K562 (cell line): ENCODE measurements at regions not wholly inside any gene's neighbourhood (a gene's known extent, or its start where the extent isn't known, plus 50 kb on each side); places are given as distances from the start of the nearest gene placed in this dataset.

Experiments used
- ATAC-seq: fragments of 200-7000 bp; cut with Tn5 transposase; 3 replicates; pipeline ENCODE4 v1.9.1; 2020; ENCODE audit warnings: moderate library complexity
- BruUV-seq: library from RNA; stranded (reverse); fragments of 400-500 nt; replicated peaks from 2 replicates; lab custom pipeline; 2021; lab: Mats Ljungman, UMichigan
- CTCF ChIA-PET: fragments of 300-600 bp; formaldehyde crosslinking; extraction: SDS; loops from one replicate; lab custom pipeline; 2021; ENCODE audit warnings: low intra/inter-chr PET ratio; lab: Yijun Ruan, JAX
- POLR2A ChIA-PET: fragments of 300-600, 350-650 bp; sonication (Branson Sonifier 250); formaldehyde crosslinking; extraction: SDS; loops from one replicate; lab custom pipeline; 2021; ENCODE audit warnings: antibody characterized with exemption, inconsistent platforms; lab: Yijun Ruan, JAX
- DNase-seq, 4 experiments: peaks; one replicate each; pipeline versions ENCODE4 v3.0.0 to v3.0.0-alpha.2; 2011 to 2018; ENCODE audit warnings: low spot score in 3 of 4, mixed read lengths in 3 of 4; ENCODE audit errors: extremely low read depth in 1 of 4
- FAIRE-seq: peaks from 2 replicates; lab custom pipeline; 2011; peaks lifted over from hg19 to GRCh38; lab: Jason Lieb, UNC
- H2AFZ ChIP-seq: 2 replicates; pipeline ENCODE4 v1.6.0; 2011; ENCODE audit warnings: low read depth, low read length, control low read depth, inconsistent platforms
- H3K27ac ChIP-seq: fragments of 200-600 bp; 3 replicates; pipeline ENCODE4 v1.8.0; 2011; ENCODE audit warnings: low read depth, mild to moderate bottlenecking, control low read depth, inconsistent platforms, low read length, moderate library complexity, mixed read lengths; ENCODE audit errors: extremely low read depth
- H3K27me3 ChIP-seq, 2 experiments: fragments of 300-600 bp in 1 of 2; 2 replicates in 1 of 2; 3 replicates in 1 of 2; pipeline versions ENCODE4 v1.6.0 to v1.8.0; 2011; ENCODE audit warnings: inconsistent platforms in 2 of 2, low read length in 2 of 2, mild to moderate bottlenecking in 1 of 2, mixed read lengths in 1 of 2, moderate library complexity in 1 of 2; ENCODE audit not compliant: control insufficient read depth in 2 of 2, insufficient read depth in 2 of 2
- H3K36me3 ChIP-seq: fragments of 300-600 bp; 3 replicates; pipeline ENCODE4 v1.8.0; 2011; ENCODE audit warnings: mild to moderate bottlenecking, low read length, inconsistent platforms; ENCODE audit not compliant: control insufficient read depth, insufficient read depth
- H3K4me1 ChIP-seq, 2 experiments: fragments of 200-600 bp in 1 of 2; replicated peaks in 1 of 2; 2 replicates in 1 of 2; 3 replicates in 1 of 2; pipeline versions ENCODE4 v1.5.1 to v1.8.0; 2011; ENCODE audit warnings: inconsistent platforms in 2 of 2, low read length in 2 of 2, mild to moderate bottlenecking in 1 of 2, mixed read lengths in 1 of 2, moderate library complexity in 1 of 2; ENCODE audit not compliant: control insufficient read depth in 2 of 2, insufficient read depth in 2 of 2
- H3K4me2 ChIP-seq: 2 replicates; pipeline ENCODE4 v1.6.1; 2011; ENCODE audit warnings: low read length, control low read depth, inconsistent platforms, mixed read lengths; ENCODE audit not compliant: insufficient read depth
- H3K4me3 ChIP-seq: fragments of 200-600 bp; sonication (generic), shearing (Covaris generic); 2 replicates; pipeline ENCODE4 v1.5.1; 2016; ENCODE audit warnings: control low read depth, inconsistent platforms
- H3K79me2 ChIP-seq: fragments of 200-600 bp; 3 replicates; pipeline ENCODE4 v1.8.0; 2011; ENCODE audit warnings: low read length, inconsistent platforms; ENCODE audit not compliant: control insufficient read depth, insufficient read depth
- H3K9ac ChIP-seq, 2 experiments: 2 replicates each; pipeline versions ENCODE4 v1.6.0 to v1.6.1; 2011; ENCODE audit warnings: low read depth in 2 of 2, low read length in 2 of 2, control low read depth in 1 of 2, inconsistent platforms in 1 of 2, mild to moderate bottlenecking in 1 of 2, mixed read lengths in 1 of 2; ENCODE audit not compliant: insufficient read depth in 1 of 2
- H3K9me1 ChIP-seq: one replicate; pipeline ENCODE4 v1.6.0; 2011; ENCODE audit warnings: inconsistent platforms, mild to moderate bottlenecking, low read length, moderate library complexity; ENCODE audit not compliant: control insufficient read depth, insufficient read depth
- H3K9me3 ChIP-seq: replicated peaks from 2 replicates; pipeline ENCODE4 v1.5.1; 2011; ENCODE audit warnings: low read depth, low read length, inconsistent platforms; ENCODE audit not compliant: control insufficient read depth, insufficient read depth
- H4K20me1 ChIP-seq: replicated peaks from 2 replicates; pipeline ENCODE4 v1.6.1; 2011; ENCODE audit warnings: low read length, inconsistent platforms, mixed read lengths; ENCODE audit not compliant: control insufficient read depth, insufficient read depth
- AFF1 ChIP-seq, 2 experiments: fragments of 450-650 bp; IDR thresholded peaks; 2 replicates each; pipeline ENCODE4 v1.6.1; 2018; ENCODE audit warnings: mild to moderate bottlenecking in 2 of 2, low read depth in 1 of 2; ENCODE audit not compliant: partially characterized antibody in 2 of 2
- CTCF ChIP-seq, 3 experiments: IDR thresholded peaks in 2 of 3; conservative IDR thresholded peaks in 1 of 3; 2 replicates each; pipeline ENCODE4 v1.5.1; 2011 to 2012; ENCODE audit warnings: low read length in 3 of 3, mild to moderate bottlenecking in 3 of 3, control low read depth in 2 of 3, improper control_type of control experiment in 1 of 3, inconsistent platforms in 1 of 3, low read depth in 1 of 3, mixed read lengths in 1 of 3, moderate library complexity in 1 of 3; ENCODE audit not compliant: insufficient read depth in 2 of 3
- CXXC5 ChIP-seq: fragments of 250-450 bp; sonication (Bioruptor Pico); IDR thresholded peaks from 2 replicates; pipeline ENCODE4 v1.8.0; 2022; ENCODE audit warnings: inconsistent platforms, mild to moderate bottlenecking, moderate library complexity
- EZH2 ChIP-seq: IDR thresholded peaks from 2 replicates; pipeline ENCODE4 v1.6.1; 2012; ENCODE audit warnings: low read depth, mild to moderate bottlenecking, inconsistent platforms, low read length, borderline replicate concordance
- FOXA3 ChIP-seq, 2 experiments: fragments of 450-650 bp in 1 of 2; sonication (generic) in 1 of 2; formaldehyde crosslinking; IDR thresholded peaks in 1 of 2; conservative IDR thresholded peaks in 1 of 2; 2 replicates each; pipeline versions ENCODE4 v1.4.0 to v1.8.0; 2020 to 2022; ENCODE audit warnings: mild to moderate bottlenecking in 2 of 2, missing genetic modification reagents in 1 of 2
- GABPA ChIP-seq: fragments of 200-800 bp; sonication (Bioruptor generic); conservative IDR thresholded peaks from 2 replicates; pipeline ENCODE4 v1.6.1; 2016; ENCODE audit warnings: low read depth, missing genetic modification characterization, missing compliant biosample characterization
- HDAC3 ChIP-seq: fragments of 450-650 bp; IDR thresholded peaks from 2 replicates; pipeline ENCODE4 v1.6.1; 2018; ENCODE audit warnings: borderline replicate concordance, mild to moderate bottlenecking, moderate library complexity; ENCODE audit not compliant: partially characterized antibody
- HNRNPL ChIP-seq: fragments of 200-400 bp; formaldehyde crosslinking; IDR thresholded peaks from 2 replicates; pipeline ENCODE4 v1.6.1; 2017; ENCODE audit warnings: low read depth, mild to moderate bottlenecking, low read length
- NCOA2 ChIP-seq, 2 experiments: fragments of 450-650 bp; IDR thresholded peaks; 2 replicates each; pipeline ENCODE4 v1.6.1; 2018; ENCODE audit warnings: mild to moderate bottlenecking in 2 of 2, moderate library complexity in 1 of 2; ENCODE audit not compliant: partially characterized antibody in 2 of 2
- NR1H2 ChIP-seq: sonication (generic); formaldehyde crosslinking; IDR thresholded peaks from 2 replicates; pipeline ENCODE4 v1.4.0; 2020; ENCODE audit warnings: mild to moderate bottlenecking, missing genetic modification reagents
- NR3C1 ChIP-seq: sonication (generic); formaldehyde crosslinking; IDR thresholded peaks from 2 replicates; pipeline ENCODE4 v1.8.1; 2022; ENCODE audit warnings: missing genetic modification reagents
- POLR2H ChIP-seq: IDR thresholded peaks from 2 replicates; pipeline ENCODE4 v1.6.1; 2016; ENCODE audit warnings: missing genetic modification characterization, low read depth, mild to moderate bottlenecking, control low read depth, missing compliant biosample characterization, moderate library complexity
- PTBP1 ChIP-seq: fragments of 200-400 bp; formaldehyde crosslinking; IDR thresholded peaks from 2 replicates; pipeline ENCODE4 v1.6.1; 2017; ENCODE audit warnings: low read depth, low read length
- RAD21 ChIP-seq, 2 experiments: fragments of 250-450 bp in 1 of 2; fragments of 450-650 bp in 1 of 2; sonication (Bioruptor Pico) in 1 of 2; formaldehyde crosslinking in 1 of 2; IDR thresholded peaks in 1 of 2; conservative IDR thresholded peaks in 1 of 2; 2 replicates each; pipeline versions ENCODE4 v1.4.0 to v1.8.0; 2020 to 2022; ENCODE audit warnings: mild to moderate bottlenecking in 2 of 2, moderate library complexity in 1 of 2
- ZNF121 ChIP-seq: sonication (generic); formaldehyde crosslinking; conservative IDR thresholded peaks from 2 replicates; pipeline ENCODE4 v1.8.0; 2022; ENCODE audit warnings: missing genetic modification reagents
- ZNF79 ChIP-seq: fragments of 250-450 bp; sonication (Bioruptor Pico); IDR thresholded peaks from 2 replicates; pipeline ENCODE4 v1.4.0; 2020; ENCODE audit warnings: low read depth, mild to moderate bottlenecking, moderate library complexity
- WGBS: fragments of 100-300 bp; shearing (Covaris generic); methylation state at CpG from one replicate; pipeline ENCODE4 v1.1.6; 2016; ENCODE audit warnings: low coverage, mixed read lengths; ENCODE audit not compliant: insufficient coverage; ENCODE audit errors: missing lambda C conversion rate; 5-methylcytosine and 5-hydroxymethylcytosine counted together
- in situ Hi-C: fragments of 300-500 bp; cut with MboI; formaldehyde crosslinking; loops from 4 replicates; pipeline ENCODE4 v1.15.0; 2018; ENCODE audit warnings: inconsistent platforms, mixed read lengths
- intact Hi-C: fragments of 100-400 bp; cut with micrococcal nuclease; formaldehyde crosslinking; loops from 2 replicates; pipeline ENCODE4 v1.14.2; 2022

DNA sequence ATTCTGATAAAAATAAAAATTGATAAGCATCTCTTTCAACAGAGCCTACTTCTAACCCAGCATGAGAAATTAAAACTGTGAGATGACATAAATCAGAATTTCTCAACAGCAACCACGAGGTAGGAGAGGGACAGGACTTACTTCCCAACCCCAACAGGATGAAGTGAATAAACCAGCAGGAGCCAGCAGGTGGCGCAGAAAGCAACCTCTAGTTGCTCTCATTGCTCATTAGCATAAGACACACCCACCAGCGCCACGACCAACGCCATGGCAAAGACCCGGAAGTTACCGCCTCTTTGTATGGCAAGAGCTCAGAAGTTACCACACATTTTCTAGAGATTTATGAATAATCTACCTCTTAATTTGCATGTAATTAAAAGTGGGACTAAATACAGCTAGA lies 189.4 kb upstream of the CDH8 start:
- Histone ChIP-seq H3K27ac (no peak overlapping the region), H3K9me3 (no peaks in the 10 kb centered on the region), H2AFZ (0 out of 2 replicates have a peak overlapping the region, but pooled peaks have one; percentile 28), H3K4me2 (no peak overlapping the region), H3K9ac (no peak overlapping the region), H3K9me1 (no peaks in the 10 kb centered on the region), H3K4me1 (no peaks in the 10 kb centered on the region), H4K20me1 (no peaks in the 10 kb centered on the region), H3K36me3 (no peaks in the 10 kb centered on the region), H3K27me3 (no peaks in the 10 kb centered on the region), H3K4me3 (no peak overlapping the region), H3K79me2 (no peaks in the 10 kb centered on the region)
- CTCF ChIA-PET: no interaction called here
- in situ Hi-C loops (no loop called here), intact Hi-C loops (no loop called here)
- 7% methylated on average over 7 of the region's 7 CpGs for WGBS
- FAIRE-seq: no peak
- peak; percentile 20 to 74 (median 50) for DNase-seq
- peak; percentile 94 for ATAC-seq
- POLR2A ChIA-PET: no interaction called here
- no TSS peak for BruUV-seq
- peak; percentile 29 to 60 (median 51); a peak in 4 of 6 replicates for TF ChIP-seq CTCF (IDR thresholded peaks at IDR 0.05 in 2 of 3, conservative IDR thresholded peaks at IDR 0.05 in 1 of 3; ENCODE audit: insufficient read depth in 2 of 3, low read depth in 1 of 3, low read length in 3 of 3)
- no peak for TF ChIP-seq HDAC3
- no peak for TF ChIP-seq ZNF121 (CRISPR knock-in tag)
- peak; percentile 24 to 46; a peak in 2 of 4 replicates for TF ChIP-seq RAD21 (CRISPR knock-in tag; conservative IDR thresholded peaks at IDR 0.05 in 1 of 2, IDR thresholded peaks at IDR 0.05 in 1 of 2)
- TF ChIP-seq CXXC5: 0 out of 2 replicates have a peak, but pooled peaks have one; percentile 33
- no peak for TF ChIP-seq ZNF79 (CRISPR knock-in tag)
- no peak for TF ChIP-seq AFF1 (IDR thresholded peaks at IDR 0.05; ENCODE audit: low read depth in 1 of 2, partially characterized antibody in 2 of 2)
- no peak for TF ChIP-seq NCOA2 (IDR thresholded peaks at IDR 0.05; ENCODE audit: partially characterized antibody in 2 of 2)
- TF ChIP-seq FOXA3 (CRISPR knock-in tag; conservative IDR thresholded peaks at IDR 0.05 in 1 of 2, IDR thresholded peaks at IDR 0.05 in 1 of 2): no peak
- no peak for TF ChIP-seq PTBP1
- TF ChIP-seq EZH2: no peak
- TF ChIP-seq POLR2H (tag): no peak
- peak; percentile 36; the same call in 1 of the 2 replicates for TF ChIP-seq GABPA (tag)
- TF ChIP-seq HNRNPL: no peak
- no peak for TF ChIP-seq NR3C1
- TF ChIP-seq NR1H2 (CRISPR knock-in tag): no peak
